LNCaP clone FGC (cell line): ENCODE measurements at regions not wholly inside any gene's neighbourhood (a gene's known extent, or its start where the extent isn't known, plus 50 kb on each side); places are given as distances from the start of the nearest gene placed in this dataset.

Experiments used
- DNase-seq: peaks from one replicate; pipeline ENCODE4 v3.0.0-alpha.2; 2011; ENCODE audit warnings: low read depth
- H3K4me3 ChIP-seq: 2 replicates; pipeline ENCODE4 v1.5.1; 2011; ENCODE audit warnings: mild to moderate bottlenecking, low read depth, low read length, control low read depth
- CTCF ChIP-seq: IDR thresholded peaks from 2 replicates; pipeline ENCODE4 v1.5.1; 2012; ENCODE audit warnings: mild to moderate bottlenecking; ENCODE audit not compliant: control insufficient read depth, insufficient read depth; ENCODE audit errors: extremely low read depth

- no peak overlapping the region for H3K4me3 ChIP-seq
- no peak for TF ChIP-seq CTCF
- DNase-seq: no peak
Observed at GRCh38 chrX:5829469-5829868, 399.2 kb downstream of the NLGN4X start.

- no peak for TF ChIP-seq CTCF
- no peak overlapping the region for H3K4me3 ChIP-seq
- no peak for DNase-seq
Observed at GRCh38 chrX:5829060-5829459, 399.6 kb downstream of the NLGN4X start.

DNA sequence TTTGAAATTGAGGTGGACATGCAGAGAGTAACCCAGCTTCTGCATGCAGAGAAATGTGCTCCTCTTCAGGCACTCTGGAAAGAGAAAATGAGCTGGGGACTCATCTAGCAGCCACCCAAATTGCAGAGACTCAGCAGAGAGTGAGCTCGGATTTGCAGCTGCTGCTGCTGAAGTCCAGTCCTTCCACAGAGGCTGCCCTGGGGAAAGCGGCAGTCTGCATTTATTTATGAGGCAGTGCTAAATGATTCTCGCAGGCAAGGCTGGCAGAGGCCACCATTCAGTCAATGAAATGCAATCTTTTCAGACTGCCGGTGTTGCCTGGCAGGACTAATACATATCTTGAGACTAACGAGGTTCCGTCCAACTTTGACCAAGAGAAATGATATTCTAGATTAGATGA is 404.8 kb downstream of the NLGN4X start:
- no peak overlapping the region for H3K4me3 ChIP-seq
- no peak for DNase-seq
- TF ChIP-seq CTCF: no peak

GRCh38 chrX:5810636-5811035 is 418.0 kb downstream of the NLGN4X start:
- no peak for DNase-seq

GRCh38 chrX:5807181-5807580 is 421.5 kb downstream of the NLGN4X start:
- no peak for DNase-seq
- no peak for TF ChIP-seq CTCF
- no peak overlapping the region for H3K4me3 ChIP-seq

More at GRCh38 chrX:5810636-5811035, 418.0 kb downstream of the NLGN4X start:
- TF ChIP-seq CTCF: no peak
- no peak overlapping the region for H3K4me3 ChIP-seq

- DNase-seq: no peak
- no peak for TF ChIP-seq CTCF
- no peak overlapping the region for H3K4me3 ChIP-seq
Observed at GRCh38 chrX:5802391-5802790, 426.3 kb downstream of the NLGN4X start.

DNA sequence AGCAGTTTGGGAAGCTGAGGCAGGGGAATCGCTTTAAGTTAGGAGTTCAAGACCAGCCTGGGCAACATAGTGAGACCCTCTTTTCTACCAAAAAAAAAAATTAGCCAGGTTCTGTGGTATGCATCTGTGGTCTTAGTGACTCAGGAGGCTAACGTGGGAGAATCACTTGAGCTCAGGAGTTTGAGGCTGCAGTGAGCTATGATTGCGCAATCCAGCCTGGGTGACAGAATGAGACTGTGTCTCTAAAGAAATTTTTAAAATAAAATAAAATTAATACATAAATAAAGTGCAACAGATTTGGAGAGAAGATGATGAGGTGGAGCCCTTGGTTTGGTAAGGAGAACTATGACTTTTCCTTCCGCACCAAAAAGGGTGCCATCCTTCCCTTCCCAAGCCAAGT is 436.9 kb downstream of the NLGN4X start:
- no peak for TF ChIP-seq CTCF
- H3K4me3 ChIP-seq: no peak overlapping the region
- DNase-seq: no peak
